ENCODE measurements at regions not wholly inside any gene's neighbourhood (a gene's known extent, or its start where the extent isn't known, plus 50 kb on each side); places are given as distances from the start of the nearest gene placed in this dataset.
A peak's percentile ranks its signal among the peaks of the same experiment; 100 is the strongest.

GRCh38 chr13:39274739-39275325 lies 236.6 kb downstream of the NHLRC3 start:
- Histone ChIP-seq H3K4me3 (no peak overlapping the region), H3K36me3 (no peaks in the 10 kb centered on the region), H3K4me1 (peaks cover 0 to 23% (median 7%) of the 10 kb centered on the region in 9 donors), H3K9me3 (no peaks in the 10 kb centered on the region), H3K27ac (peak overlapping the region in 2 of 10 donors; percentile 8 to 22), H3K27me3 (no peaks in the 10 kb centered on the region)
- ATAC-seq (peak in 6 of 8 donors; percentile 42 to 68 (median 53)), DNase-seq (no peak)
- TF ChIP-seq CTCF (IDR thresholded peaks at IDR 0.05) = no peak
- WGBS, 2 donors = 63 to 65% methylated on average over 3 of the region's 3 CpGs
- intact Hi-C loops (cut with DNase I) = loop anchor here in 7 of 10 donors (5.0 to 10.0 kb wide), 6 partner anchors 132 to 342 kb away; partner anchors contain the start of gene LHFPL6 (in 1 of the 7)

GRCh38 chr13:39279077-39279476 lies 240.8 kb downstream of the NHLRC3 start:
- TF ChIP-seq CTCF (IDR thresholded peaks at IDR 0.05) = no peak
- Histone ChIP-seq H3K9me3 (no peaks in the 10 kb centered on the region), H3K27me3 (no peaks in the 10 kb centered on the region), H3K36me3 (no peaks in the 10 kb centered on the region), H3K27ac (no peak overlapping the region), H3K4me3 (no peak overlapping the region), H3K4me1 (peaks cover 0 to 25% (median 10%) of the 10 kb centered on the region in 9 donors)
- intact Hi-C loops (cut with DNase I) = loop anchor here in 1 of 10 donors (10.0 kb wide), 1 partner anchor 336 kb away; no protein-coding TSS in a partner anchor
- WGBS, 2 donors = 94 to 99% methylated on average over 2 of the region's 2 CpGs
- DNase-seq (no peak), ATAC-seq (no peak)

- no peaks in the 10 kb centered on the region for H3K27me3 ChIP-seq
- H3K36me3 ChIP-seq = no peaks in the 10 kb centered on the region
- WGBS, 2 donors = 54 to 69% methylated on average over 1 of the region's 1 CpG
- H3K4me1 ChIP-seq = peaks cover 0 to 14% (median 0%) of the 10 kb centered on the region in 9 donors
- TF ChIP-seq CTCF (IDR thresholded peaks at IDR 0.05) = no peak
- peak in 5 of 8 donors; percentile 28 to 65 (median 58) for ATAC-seq
- peak overlapping the region in 4 of 10 donors; percentile 25 to 40 (median 32) for H3K27ac ChIP-seq
- intact Hi-C loops (cut with DNase I) = no loop called here
- no peak for DNase-seq
- no peak overlapping the region for H3K4me3 ChIP-seq
- peaks cover 0 to 4% (median 0%) of the 10 kb centered on the region in 11 donors for H3K9me3 ChIP-seq
Observed at GRCh38 chr13:39281539-39282150, 243.4 kb downstream of the NHLRC3 start.

GRCh38 chr13:39282400-39282972 lies 244.2 kb downstream of the NHLRC3 start:
- Histone ChIP-seq H3K27ac (peak overlapping the region in 2 of 10 donors; percentile 31 to 33), H3K4me1 (peaks cover 0 to 14% (median 0%) of the 10 kb centered on the region in 9 donors), H3K4me3 (no peak overlapping the region), H3K36me3 (no peaks in the 10 kb centered on the region), H3K9me3 (peaks cover 0 to 12% (median 6%) of the 10 kb centered on the region in 11 donors), H3K27me3 (no peaks in the 10 kb centered on the region)
- ATAC-seq (no peak), DNase-seq (no peak)
- intact Hi-C loops (cut with DNase I) = no loop called here
- TF ChIP-seq CTCF (IDR thresholded peaks at IDR 0.05) = no peak
- WGBS, 2 donors = 79 to 85% methylated on average over 4 of the region's 4 CpGs

Data from heart right ventricle (tissue), 16 donors.